Spleen (tissue), 11 donors: ENCODE measurements at regions not wholly inside any gene's neighbourhood (a gene's known extent, or its start where the extent isn't known, plus 50 kb on each side); places are given as distances from the start of the nearest gene placed in this dataset.

ENCODE experiments used
- DNase-seq: peaks from one replicate; pipeline ENCODE4 v3.0.0-alpha.2; 2020
- H3K27ac ChIP-seq, 8 donors: fragments of 200-600 bp; sonication (generic) in 7 of 8; 1 replicate in 4 of 8; 2 replicates in 4 of 8; pipeline versions ENCODE4 v1.5.0 to v1.8.0; 2016 to 2021; ENCODE audit warnings: inconsistent platforms in 4 of 8, mild to moderate bottlenecking in 4 of 8, moderate library complexity in 1 of 8
- H3K27me3 ChIP-seq, 7 donors: fragments of 200-600 bp; sonication (generic) in 6 of 7; replicated peaks in 1 of 7; 1 replicate in 4 of 7; 2 replicates in 3 of 7; pipeline versions ENCODE4 v1.5.0 to v1.8.0; 2016 to 2021; ENCODE audit warnings: inconsistent platforms in 3 of 7, mild to moderate bottlenecking in 1 of 7
- H3K36me3 ChIP-seq, 6 donors: fragments of 200-600 bp; sonication (generic) in 5 of 6; 1 replicate in 4 of 6; 2 replicates in 2 of 6; pipeline versions ENCODE4 v1.5.0 to v1.8.0; 2016 to 2021; ENCODE audit warnings: inconsistent platforms in 2 of 6
- H3K4me1 ChIP-seq, 6 donors: fragments of 200-600 bp; sonication (generic) in 5 of 6; 1 replicate in 3 of 6; 2 replicates in 3 of 6; pipeline versions ENCODE4 v1.5.0 to v1.8.0; 2016 to 2021; ENCODE audit warnings: inconsistent platforms in 3 of 6
- H3K4me3 ChIP-seq, 8 donors: fragments of 200-600 bp; sonication (generic) in 7 of 8; 1 replicate in 4 of 8; 2 replicates in 4 of 8; pipeline versions ENCODE4 v1.5.0 to v1.8.0; 2016 to 2021; ENCODE audit warnings: inconsistent platforms in 4 of 8, mild to moderate bottlenecking in 4 of 8, moderate library complexity in 2 of 8
- H3K9me3 ChIP-seq, 8 donors: fragments of 200-600 bp; sonication (generic) in 7 of 8; 1 replicate in 4 of 8; 2 replicates in 4 of 8; pipeline versions ENCODE4 v1.5.0 to v1.8.0; 2016 to 2021; ENCODE audit warnings: inconsistent platforms in 4 of 8
- POLR2A ChIP-seq, 3 donors: fragments of 450-650 bp; IDR thresholded peaks; one replicate each; pipeline ENCODE4 v1.5.1; 2017; ENCODE audit warnings: antibody characterized with exemption in 3 of 3, mild to moderate bottlenecking in 1 of 3
- POLR2AphosphoS5 ChIP-seq, 3 donors: sonication (generic); formaldehyde crosslinking; IDR thresholded peaks; one replicate each; pipeline ENCODE4 v1.5.1; 2017; ENCODE audit warnings: antibody characterized with exemption in 3 of 3
- WGBS, 5 donors: extraction: QIAGEN DNeasy Blood & Tissue Kit in 3 of 5; methylation state at CpG; one replicate each; pipeline versions ENCODE4 v1.1.5 to v1.1.7; 2013 to 2018; 5-methylcytosine and 5-hydroxymethylcytosine counted together
- intact Hi-C: fragments of 100-400 bp; cut with DNase I; formaldehyde crosslinking; loops from one replicate; pipeline ENCODE4 v1.15.0; 2023; ENCODE audit warnings: low total_unique reads
- TF ChIP-seq, protein P1 (sequence below), 11 experiments: fragments of 200-600 bp in 7 of 11; fragments of 450-650 bp in 4 of 11; sonication (generic) in 4 of 11; IDR thresholded peaks in 8 of 11; conservative IDR thresholded peaks in 3 of 11; 1 replicate in 7 of 11; 2 replicates in 4 of 11; pipeline versions ENCODE4 v1.4.0 to v1.8.0; 2016 to 2021; ENCODE audit warnings: antibody characterized with exemption in 11 of 11, inconsistent platforms in 4 of 11, mild to moderate bottlenecking in 1 of 11
- donor health status: healthy with polysubstance abuse.
- donor health status: DM: no; HTN: no; CAD: no; lungs with moderate emphysema.
- donor health status: DM: no; HTN: no; CAD: no.
- donor health status: Bipolar disorder and iron deficiency.
- donor health status: healthy.
- donor health status: DM: no; HTN: no; CAD: no.
- donor health status: DM: yes; HTN: yes; CAD: no.

DNA sequence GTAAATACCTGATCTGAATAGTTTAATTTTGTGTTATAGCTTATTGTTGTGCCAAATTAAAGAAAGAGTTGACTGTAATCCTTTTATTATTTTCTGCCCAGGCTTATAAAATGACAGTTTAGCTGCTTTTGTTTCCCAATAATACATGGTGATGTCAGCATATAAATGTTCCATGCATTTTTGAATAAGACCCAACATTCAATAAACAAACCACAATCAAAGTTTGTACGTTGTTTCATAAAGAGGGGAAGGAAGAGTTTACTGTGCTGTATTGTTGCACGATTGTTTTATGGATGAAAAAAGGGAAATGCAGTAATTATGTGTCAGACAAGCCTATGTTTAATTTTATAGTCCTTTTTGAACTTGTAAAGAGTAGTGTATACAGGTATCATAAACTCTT is 177.2 kb upstream of the SCN7A start:
- Histone ChIP-seq H3K9me3 (no peaks in the 10 kb centered on the region), H3K4me1 (no peaks in the 10 kb centered on the region), H3K27ac (no peak overlapping the region), H3K27me3 (no peaks in the 10 kb centered on the region), H3K36me3 (no peaks in the 10 kb centered on the region), H3K4me3 (no peak overlapping the region)
- no peak for TF ChIP-seq POLR2AphosphoS5 (IDR thresholded peaks at IDR 0.05)
- TF ChIP-seq, protein P1, sequence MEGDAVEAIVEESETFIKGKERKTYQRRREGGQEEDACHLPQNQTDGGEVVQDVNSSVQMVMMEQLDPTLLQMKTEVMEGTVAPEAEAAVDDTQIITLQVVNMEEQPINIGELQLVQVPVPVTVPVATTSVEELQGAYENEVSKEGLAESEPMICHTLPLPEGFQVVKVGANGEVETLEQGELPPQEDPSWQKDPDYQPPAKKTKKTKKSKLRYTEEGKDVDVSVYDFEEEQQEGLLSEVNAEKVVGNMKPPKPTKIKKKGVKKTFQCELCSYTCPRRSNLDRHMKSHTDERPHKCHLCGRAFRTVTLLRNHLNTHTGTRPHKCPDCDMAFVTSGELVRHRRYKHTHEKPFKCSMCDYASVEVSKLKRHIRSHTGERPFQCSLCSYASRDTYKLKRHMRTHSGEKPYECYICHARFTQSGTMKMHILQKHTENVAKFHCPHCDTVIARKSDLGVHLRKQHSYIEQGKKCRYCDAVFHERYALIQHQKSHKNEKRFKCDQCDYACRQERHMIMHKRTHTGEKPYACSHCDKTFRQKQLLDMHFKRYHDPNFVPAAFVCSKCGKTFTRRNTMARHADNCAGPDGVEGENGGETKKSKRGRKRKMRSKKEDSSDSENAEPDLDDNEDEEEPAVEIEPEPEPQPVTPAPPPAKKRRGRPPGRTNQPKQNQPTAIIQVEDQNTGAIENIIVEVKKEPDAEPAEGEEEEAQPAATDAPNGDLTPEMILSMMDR (IDR thresholded peaks at IDR 0.05 in 8 of 11, conservative IDR thresholded peaks at IDR 0.05 in 3 of 11): no peak
- 6 to 16% (median 14%) methylated on average over 2 of the region's 2 CpGs for WGBS, 5 donors
- intact Hi-C loops: no loop called here
- DNase-seq: no peak

- intact Hi-C loops: no loop called here
- no peaks in the 10 kb centered on the region for H3K4me1 ChIP-seq
- no peaks in the 10 kb centered on the region for H3K36me3 ChIP-seq
- H3K27ac ChIP-seq: no peak overlapping the region
- H3K27me3 ChIP-seq: no peaks in the 10 kb centered on the region
- H3K4me3 ChIP-seq: no peak overlapping the region
- H3K9me3 ChIP-seq: no peaks in the 10 kb centered on the region
- DNase-seq: no peak
- TF ChIP-seq, protein P1 (IDR thresholded peaks at IDR 0.05 in 8 of 11, conservative IDR thresholded peaks at IDR 0.05 in 3 of 11): no peak
- TF ChIP-seq POLR2AphosphoS5 (IDR thresholded peaks at IDR 0.05) (no peak), POLR2A (IDR thresholded peaks at IDR 0.05) (no peak)
- WGBS, 5 donors: 97 to 100% (median 98%) methylated on average over 2 of the region's 2 CpGs
Observed at GRCh38 chr2:166665991-166666940, 172.2 kb upstream of the SCN7A start.

GRCh38 chr2:166661824-166662223 is 167.8 kb upstream of the SCN7A start:
- intact Hi-C loops: no loop called here
- TF ChIP-seq POLR2AphosphoS5 (IDR thresholded peaks at IDR 0.05) (no peak), POLR2A (IDR thresholded peaks at IDR 0.05) (no peak)
- TF ChIP-seq, protein P1 (IDR thresholded peaks at IDR 0.05 in 8 of 11, conservative IDR thresholded peaks at IDR 0.05 in 3 of 11): no peak
- Histone ChIP-seq H3K4me3 (no peak overlapping the region), H3K36me3 (no peaks in the 10 kb centered on the region), H3K27ac (no peak overlapping the region), H3K4me1 (no peaks in the 10 kb centered on the region), H3K27me3 (no peaks in the 10 kb centered on the region), H3K9me3 (no peaks in the 10 kb centered on the region)
- 76 to 84% (median 79%) methylated on average over 3 of the region's 3 CpGs for WGBS, 5 donors
- DNase-seq: no peak

GRCh38 chr2:166661391-166661790 is 167.3 kb upstream of the SCN7A start:
- no peak for DNase-seq
- no peak for TF ChIP-seq POLR2A (IDR thresholded peaks at IDR 0.05)
- H3K36me3 ChIP-seq: no peaks in the 10 kb centered on the region
- H3K4me1 ChIP-seq: no peaks in the 10 kb centered on the region
- 59 to 81% (median 79%) methylated on average over 2 of the region's 2 CpGs for WGBS, 5 donors
- no peaks in the 10 kb centered on the region for H3K27me3 ChIP-seq
- peaks cover 0 to 1% (median 0%) of the 10 kb centered on the region in 8 donors for H3K9me3 ChIP-seq
- no peak overlapping the region for H3K27ac ChIP-seq
- intact Hi-C loops: no loop called here
- H3K4me3 ChIP-seq: no peak overlapping the region
